ENCODE measurements at regions not wholly inside any gene's neighbourhood (a gene's known extent, or its start where the extent isn't known, plus 50 kb on each side); places are given as distances from the start of the nearest gene placed in this dataset.
"Not testable (repeated sequence)": the region's sequence is repeated elsewhere in the genome, so short reads cannot be mapped to it uniquely, and the experiment has no call there.

DNA sequence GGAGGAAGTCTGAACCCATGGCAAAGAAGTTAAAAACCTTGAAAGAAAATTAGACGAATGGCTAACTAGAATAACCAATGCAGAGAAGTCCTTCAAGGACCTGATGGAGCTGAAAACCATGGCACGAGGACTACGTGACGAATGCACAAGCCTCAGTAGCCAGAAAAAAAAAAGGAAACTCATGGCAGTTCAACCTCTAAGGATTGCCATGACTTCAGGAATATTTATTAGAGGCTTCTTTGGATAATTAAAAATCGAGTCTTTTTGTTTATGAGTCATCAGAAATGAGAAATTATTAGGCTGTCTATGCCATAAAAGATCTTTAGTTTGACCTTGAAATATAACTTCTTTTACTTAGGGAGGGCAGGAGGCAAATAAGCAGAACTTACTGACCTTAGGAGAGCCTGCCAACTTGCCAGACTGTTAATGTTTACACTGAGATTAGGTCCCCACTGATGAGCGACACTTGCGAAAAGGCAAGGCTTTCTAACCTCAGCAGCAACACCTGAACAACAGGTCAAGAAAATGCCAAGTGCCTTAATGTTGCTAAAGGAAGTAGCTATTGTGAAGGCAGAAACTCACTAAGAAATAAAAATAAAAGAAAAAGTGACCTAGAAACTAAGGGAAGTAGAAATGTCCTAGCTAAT, 55.2 kb upstream of the TUSC1 start:
- no peaks in the 10 kb centered on the region for H3K27me3 ChIP-seq
- ATAC-seq (peak; percentile 77 to 91 (median 82)), FAIRE-seq (no peak), DNase-seq (peak in 2 of 6 donors; percentile 15 to 35)
- H3K4me3 ChIP-seq: no peak overlapping the region
- 22 to 25% methylated on average over 7 of the region's 7 CpGs for WGBS, 2 donors
- TF ChIP-seq CTCF (IDR thresholded peaks at IDR 0.05): no peak
- H3K27ac ChIP-seq: no peak overlapping the region
- H3K4me1 ChIP-seq: no peaks in the 10 kb centered on the region
- no peaks in the 10 kb centered on the region for H3K9me3 ChIP-seq
- intact Hi-C loops (cut with DNase I): no loop called here
- H3K36me3 ChIP-seq: no peaks in the 10 kb centered on the region

- ATAC-seq; FAIRE-seq; DNase-seq; intact Hi-C loops (cut with DNase I); H3K4me3 ChIP-seq; H3K9me3 ChIP-seq; H3K27ac ChIP-seq; H3K36me3 ChIP-seq; H3K4me1 ChIP-seq; H3K27me3 ChIP-seq: not testable (repeated sequence)
- WGBS, 2 donors: 90 to 93% methylated on average over 19 of the region's 19 CpGs
These were observed 53.9 kb upstream of the TUSC1 start for GRCh38 chr9:25731895-25732794.

Measured in pancreas (tissue), 10 donors.